MM.1S (cell line): ENCODE measurements at regions not wholly inside any gene's neighbourhood (a gene's known extent, or its start where the extent isn't known, plus 50 kb on each side); places are given as distances from the start of the nearest gene placed in this dataset.

Experiments
- CTCF ChIP-seq: fragments of 300-600 bp; sonication (generic); IDR thresholded peaks from 2 replicates; pipeline ENCODE4 v1.5.1; 2016; ENCODE audit warnings: antibody characterized with exemption, low read length, mixed read lengths
- EZH2 ChIP-seq: fragments of 300-600 bp; sonication (generic); optimal IDR thresholded peaks from 2 replicates; pipeline ENCODE3; 2017; ENCODE audit warnings: low read depth, mild to moderate bottlenecking, antibody characterized with exemption, low read length, mixed read lengths
- EZH2phosphoT487 ChIP-seq: fragments of 300-600 bp; sonication (generic); IDR thresholded peaks from 2 replicates; pipeline ENCODE4 v1.6.1; 2018; ENCODE audit warnings: antibody characterized with exemption, low read length

DNA sequence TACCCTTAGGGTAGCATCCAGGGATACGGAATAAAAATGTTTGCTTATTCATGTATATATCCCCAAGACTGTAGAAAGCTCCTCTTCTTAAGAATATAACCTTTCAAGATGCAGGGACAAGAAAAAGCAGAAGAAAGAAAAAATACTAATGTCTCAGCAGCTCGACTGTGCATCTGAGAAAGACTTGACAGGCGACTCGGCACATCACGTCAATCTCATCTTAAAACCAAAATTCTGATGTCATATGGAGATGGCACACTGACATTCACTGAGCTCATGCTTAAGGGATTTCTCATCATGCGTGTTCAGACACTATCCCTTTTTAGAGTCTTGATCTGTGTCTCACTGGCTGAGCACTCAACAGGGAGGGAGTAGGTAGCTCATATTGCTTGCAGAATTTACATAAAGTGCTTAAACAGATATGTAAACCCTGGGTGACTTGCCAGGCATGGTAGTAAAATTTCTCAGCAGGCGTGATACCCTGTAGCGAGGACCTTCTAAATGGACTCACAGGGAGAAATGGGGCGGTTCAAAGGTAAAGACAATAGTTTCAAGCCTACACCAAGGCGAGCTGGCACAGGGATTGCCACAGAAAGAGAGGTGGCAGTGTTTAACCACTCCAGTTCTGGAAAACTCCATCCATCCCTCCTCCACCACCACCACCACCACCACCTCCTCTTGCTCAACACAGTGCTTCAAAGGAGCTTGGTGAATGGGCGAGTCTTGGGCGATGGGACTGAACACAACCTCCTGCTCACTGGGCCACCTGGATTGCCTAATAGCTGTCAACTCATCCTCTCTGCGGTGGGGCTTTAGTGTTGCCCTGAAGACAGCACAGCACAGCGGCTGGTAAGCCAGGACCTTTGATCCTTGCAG is 330.5 kb downstream of the TFAP2A start:
- TF ChIP-seq CTCF: no peak
- no peak for TF ChIP-seq EZH2
- TF ChIP-seq EZH2phosphoT487: no peak
